Transverse colon (tissue), 4 donors: ENCODE measurements at regions not wholly inside any gene's neighbourhood (a gene's known extent, or its start where the extent isn't known, plus 50 kb on each side); places are given as distances from the start of the nearest gene placed in this dataset.

Experiments
- EP300 ChIP-seq: sonication (generic); formaldehyde crosslinking; IDR thresholded peaks from one replicate; pipeline ENCODE4 v1.6.1; 2017; ENCODE audit warnings: antibody characterized with exemption, low read depth
- POLR2AphosphoS5 ChIP-seq, 3 donors: sonication (generic); formaldehyde crosslinking; IDR thresholded peaks; one replicate each; pipeline ENCODE4 v1.6.1; 2016; ENCODE audit warnings: antibody characterized with exemption in 3 of 3
- TF ChIP-seq, protein P1 (sequence below), 5 experiments: fragments of 200-600 bp in 3 of 5; fragments of 450-650 bp in 2 of 5; sonication (generic) in 3 of 5; IDR thresholded peaks; 1 replicate in 2 of 5; 2 replicates in 3 of 5; pipeline ENCODE4 v1.5.1; 2016 to 2017; ENCODE audit warnings: antibody characterized with exemption in 5 of 5, inconsistent platforms in 3 of 5, mild to moderate bottlenecking in 2 of 5, moderate library complexity in 1 of 5

DNA sequence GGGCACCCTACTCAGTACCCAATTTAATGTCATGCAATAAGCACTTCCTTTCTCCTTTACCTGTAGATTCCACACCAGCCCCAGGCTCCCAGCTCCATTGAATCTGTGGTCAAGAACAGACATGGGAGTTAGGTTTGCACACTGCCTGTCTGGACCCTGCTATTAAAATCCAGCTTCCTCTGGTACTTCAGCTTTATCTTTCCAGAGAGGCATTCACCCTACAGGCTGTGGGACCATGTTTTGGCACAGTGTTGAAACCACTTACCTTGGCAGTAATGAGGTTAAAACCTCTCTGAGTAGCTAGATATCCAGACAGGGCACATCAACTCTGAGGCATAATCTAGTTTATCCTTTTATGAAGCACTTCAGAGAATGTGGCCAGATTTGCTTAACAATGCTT, 191.5 kb upstream of the PCSK5 start:
- TF ChIP-seq EP300 (no peak), POLR2AphosphoS5 (IDR thresholded peaks at IDR 0.05) (no peak)
- TF ChIP-seq, protein P1, sequence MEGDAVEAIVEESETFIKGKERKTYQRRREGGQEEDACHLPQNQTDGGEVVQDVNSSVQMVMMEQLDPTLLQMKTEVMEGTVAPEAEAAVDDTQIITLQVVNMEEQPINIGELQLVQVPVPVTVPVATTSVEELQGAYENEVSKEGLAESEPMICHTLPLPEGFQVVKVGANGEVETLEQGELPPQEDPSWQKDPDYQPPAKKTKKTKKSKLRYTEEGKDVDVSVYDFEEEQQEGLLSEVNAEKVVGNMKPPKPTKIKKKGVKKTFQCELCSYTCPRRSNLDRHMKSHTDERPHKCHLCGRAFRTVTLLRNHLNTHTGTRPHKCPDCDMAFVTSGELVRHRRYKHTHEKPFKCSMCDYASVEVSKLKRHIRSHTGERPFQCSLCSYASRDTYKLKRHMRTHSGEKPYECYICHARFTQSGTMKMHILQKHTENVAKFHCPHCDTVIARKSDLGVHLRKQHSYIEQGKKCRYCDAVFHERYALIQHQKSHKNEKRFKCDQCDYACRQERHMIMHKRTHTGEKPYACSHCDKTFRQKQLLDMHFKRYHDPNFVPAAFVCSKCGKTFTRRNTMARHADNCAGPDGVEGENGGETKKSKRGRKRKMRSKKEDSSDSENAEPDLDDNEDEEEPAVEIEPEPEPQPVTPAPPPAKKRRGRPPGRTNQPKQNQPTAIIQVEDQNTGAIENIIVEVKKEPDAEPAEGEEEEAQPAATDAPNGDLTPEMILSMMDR (IDR thresholded peaks at IDR 0.05) = no peak
